GM21786 (cell line): ENCODE measurements at regions not wholly inside any gene's neighbourhood (a gene's known extent, or its start where the extent isn't known, plus 50 kb on each side); places are given as distances from the start of the nearest gene placed in this dataset.
A peak's percentile ranks its signal among the peaks of the same experiment; 100 is the strongest.

Experiments
- ATAC-seq: cut with Tn5 transposase; IDR thresholded peaks from one replicate; pipeline ENCODE4 v1.9.1; 2021; ENCODE audit not compliant: unreplicated experiment

DNA sequence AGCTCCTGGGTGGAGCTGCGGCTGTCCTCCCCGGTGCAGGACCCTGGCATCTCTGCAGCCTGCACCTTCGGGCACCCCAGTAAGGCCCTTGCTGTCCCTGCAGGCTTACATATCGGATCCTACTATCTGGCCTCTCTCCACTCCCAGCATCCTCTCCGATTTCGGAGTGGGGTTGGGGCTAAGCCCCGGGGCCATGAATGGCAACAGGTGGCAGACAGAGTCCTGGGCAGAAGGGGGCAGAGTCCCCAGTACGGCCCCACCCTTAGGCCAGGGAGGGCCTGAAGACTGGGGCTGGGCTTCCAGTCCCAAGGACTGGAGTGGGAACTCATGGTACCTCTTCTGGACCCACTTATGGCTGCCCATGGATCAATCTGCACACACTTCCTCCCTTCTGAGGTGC, 180.4 kb upstream of the MC4R start:
- ATAC-seq, result no peak

GRCh38 chr18:60554967-60555366, 182.4 kb upstream of the MC4R start:
- no peak for ATAC-seq

GRCh38 chr18:60555625-60556024, 183.1 kb upstream of the MC4R start:
- ATAC-seq, result no peak

GRCh38 chr18:60556326-60556725, 183.8 kb upstream of the MC4R start:
- no peak for ATAC-seq

DNA sequence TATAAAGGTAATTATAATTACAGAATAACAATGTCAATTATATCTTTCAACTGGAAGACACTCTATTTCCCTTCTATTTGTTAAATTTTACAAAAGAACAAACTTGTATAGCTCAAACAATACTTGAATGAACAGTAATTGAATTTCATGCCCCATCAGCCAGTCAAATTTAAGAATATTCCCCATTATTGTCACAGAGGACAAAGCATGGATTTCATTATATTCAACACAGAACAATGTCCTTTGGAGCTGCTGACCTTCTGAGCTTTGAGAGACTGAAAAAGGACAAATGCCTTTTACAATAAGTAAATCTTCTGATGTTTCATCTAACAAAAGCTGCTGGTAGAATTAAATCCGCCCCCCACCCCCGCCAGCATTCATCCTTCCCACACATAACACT, 187.5 kb upstream of the MC4R start:
- no peak for ATAC-seq

GRCh38 chr18:60563082-60563481, 190.5 kb upstream of the MC4R start:
- peak; percentile 47 for ATAC-seq

GRCh38 chr18:60568220-60568619, 195.6 kb upstream of the MC4R start:
- ATAC-seq, result no peak

DNA sequence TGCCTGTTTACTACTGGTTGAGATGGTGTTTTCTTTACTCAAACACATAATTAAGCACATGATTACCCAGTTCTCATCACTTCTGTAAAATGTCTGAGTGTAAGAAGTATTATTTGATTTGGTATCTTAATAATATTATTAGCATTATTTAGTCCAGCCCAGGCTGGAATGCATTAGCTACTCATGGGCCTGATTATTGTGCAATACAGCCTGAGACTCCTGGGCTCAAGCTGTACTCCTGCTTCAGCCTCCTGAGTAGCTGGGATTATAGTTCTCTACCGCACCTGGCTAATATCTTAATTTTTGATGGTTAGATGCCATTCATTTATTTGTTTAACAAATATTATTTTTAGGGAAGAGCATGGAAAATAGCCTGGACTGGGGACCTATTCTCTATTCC, 197.6 kb upstream of the MC4R start:
- no peak for ATAC-seq

GRCh38 chr18:60577457-60577856, 204.9 kb upstream of the MC4R start:
- ATAC-seq, result no peak

DNA sequence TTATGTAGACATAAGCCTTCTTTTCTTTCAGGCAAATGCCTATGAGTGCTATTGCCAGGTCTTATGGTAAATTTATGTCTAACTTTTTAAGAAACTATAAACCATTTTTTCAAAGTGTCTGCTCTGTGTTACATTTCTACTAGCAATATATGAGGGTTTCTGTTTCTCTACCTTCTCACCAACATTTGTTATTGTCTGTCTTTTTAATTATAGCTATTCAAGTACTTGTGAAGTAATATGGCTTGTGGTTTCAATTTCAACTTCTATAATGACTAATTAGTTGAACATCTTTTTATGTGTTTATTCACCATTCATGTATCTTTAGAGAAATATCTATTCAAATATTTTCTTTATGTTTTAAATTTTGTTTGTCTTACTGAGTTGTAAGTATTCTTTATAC, 213.1 kb upstream of the MC4R start:
- peak; percentile 58 for ATAC-seq

DNA sequence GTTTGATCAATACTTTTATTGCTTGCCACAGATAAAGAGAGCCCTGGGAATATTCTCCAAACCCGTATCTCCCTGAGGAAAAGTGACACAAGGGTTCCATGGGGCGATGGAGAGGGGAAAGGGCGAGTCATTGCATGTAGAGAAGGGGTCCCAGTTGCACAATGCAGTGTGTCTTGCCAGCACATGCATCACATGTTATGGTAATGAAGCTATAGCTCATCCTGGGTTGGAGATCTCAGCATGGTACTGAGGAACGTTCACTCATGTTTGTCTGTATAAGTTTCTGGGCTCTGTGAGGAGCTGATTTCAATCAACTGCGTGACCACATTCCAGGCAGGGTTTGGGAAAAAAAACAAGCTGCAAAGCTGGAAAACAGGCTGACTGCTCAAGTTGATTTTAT, 220.7 kb upstream of the MC4R start:
- no peak for ATAC-seq

- no peak for ATAC-seq
These were observed 224.4 kb upstream of the MC4R start for GRCh38 chr18:60596928-60597327.

DNA sequence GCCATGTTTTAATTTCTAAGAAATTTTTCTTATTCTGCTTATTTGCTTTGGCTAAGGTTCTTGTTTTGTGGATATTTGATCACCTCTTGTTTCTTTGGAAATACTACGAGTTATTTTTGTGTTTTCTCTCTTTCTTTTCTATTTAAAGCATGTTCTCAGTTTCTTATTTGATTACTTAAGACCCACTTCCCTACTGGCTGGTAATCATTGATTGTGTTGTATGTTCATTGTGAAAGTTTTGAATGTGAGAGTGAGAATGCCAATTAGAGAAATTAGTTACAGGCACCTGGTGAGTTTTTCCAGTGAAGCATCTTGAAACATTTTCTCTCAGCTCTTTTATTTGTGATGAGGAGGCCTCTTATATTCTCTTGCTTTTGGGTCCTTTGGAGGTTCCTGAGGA, 226.7 kb upstream of the MC4R start:
- ATAC-seq, result peak; percentile 95

- ATAC-seq, result no peak
These were observed 227.4 kb upstream of the MC4R start for GRCh38 chr18:60599995-60600394.

DNA sequence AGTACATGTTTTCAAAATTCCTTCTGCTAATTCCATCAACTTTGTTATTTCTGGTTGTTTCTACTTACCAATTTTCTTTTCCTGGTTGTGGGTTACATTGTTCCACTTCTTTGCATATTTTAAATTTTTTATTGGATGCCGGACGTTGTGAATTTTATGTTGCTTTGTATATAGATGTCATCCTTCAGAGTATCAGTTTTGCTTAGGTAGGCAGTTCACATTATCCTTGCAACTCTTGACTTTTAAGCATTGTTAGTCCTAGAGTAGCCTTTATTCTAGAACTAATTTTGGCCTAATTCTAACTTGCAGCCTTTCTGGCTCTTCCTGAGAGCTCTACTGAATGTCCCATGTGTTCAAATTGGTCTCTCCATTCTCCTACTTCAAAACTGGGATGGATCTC, 228.7 kb upstream of the MC4R start:
- ATAC-seq, result no peak

DNA sequence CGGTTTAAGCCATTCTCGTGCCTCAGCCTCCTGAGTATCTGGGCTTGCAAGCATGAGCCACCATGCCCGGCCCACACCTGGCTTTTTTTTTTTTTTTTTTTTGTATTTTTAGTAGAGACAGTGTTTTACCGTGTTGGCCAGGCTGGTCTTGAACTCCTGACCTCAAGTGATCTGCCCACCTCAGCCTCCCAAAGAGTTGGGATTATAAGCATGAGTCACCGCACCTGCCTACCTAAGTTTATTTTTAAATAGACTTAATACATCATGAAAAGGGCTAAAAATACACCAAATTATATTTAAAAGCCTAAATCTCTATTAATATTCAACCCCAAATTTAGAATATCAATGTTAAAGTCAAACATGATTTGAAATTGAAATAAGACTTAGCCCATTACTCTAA, 250.8 kb upstream of the MC4R start:
- no peak for ATAC-seq

DNA sequence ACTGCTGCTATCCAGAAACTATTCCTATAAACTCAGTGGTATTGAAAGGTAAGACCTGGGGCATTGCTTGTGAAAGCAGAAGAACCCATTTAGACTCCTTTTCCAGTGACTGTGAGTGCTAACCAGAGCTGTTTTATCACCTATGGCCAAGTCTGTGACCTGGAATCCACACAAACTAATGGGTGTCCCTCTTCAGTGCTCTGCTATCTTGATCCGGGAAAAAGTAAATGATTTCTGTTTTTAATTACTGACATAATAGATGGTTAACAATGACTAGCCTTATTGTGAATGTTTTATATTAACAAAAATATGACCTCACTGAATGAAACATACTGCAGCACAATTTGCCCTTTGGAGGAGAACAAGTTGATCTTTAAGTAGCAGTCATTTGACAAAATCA, 251.6 kb upstream of the MC4R start:
- ATAC-seq, result no peak

GRCh38 chr18:60639836-60640235, 267.3 kb upstream of the MC4R start:
- ATAC-seq, result no peak

GRCh38 chr18:60643009-60643408, 270.4 kb upstream of the MC4R start:
- ATAC-seq, result no peak

- ATAC-seq, result no peak
These were observed 274.1 kb upstream of the MC4R start for GRCh38 chr18:60646725-60647124.

GRCh38 chr18:60649107-60649506, 276.5 kb upstream of the MC4R start:
- ATAC-seq, result peak; percentile 95

DNA sequence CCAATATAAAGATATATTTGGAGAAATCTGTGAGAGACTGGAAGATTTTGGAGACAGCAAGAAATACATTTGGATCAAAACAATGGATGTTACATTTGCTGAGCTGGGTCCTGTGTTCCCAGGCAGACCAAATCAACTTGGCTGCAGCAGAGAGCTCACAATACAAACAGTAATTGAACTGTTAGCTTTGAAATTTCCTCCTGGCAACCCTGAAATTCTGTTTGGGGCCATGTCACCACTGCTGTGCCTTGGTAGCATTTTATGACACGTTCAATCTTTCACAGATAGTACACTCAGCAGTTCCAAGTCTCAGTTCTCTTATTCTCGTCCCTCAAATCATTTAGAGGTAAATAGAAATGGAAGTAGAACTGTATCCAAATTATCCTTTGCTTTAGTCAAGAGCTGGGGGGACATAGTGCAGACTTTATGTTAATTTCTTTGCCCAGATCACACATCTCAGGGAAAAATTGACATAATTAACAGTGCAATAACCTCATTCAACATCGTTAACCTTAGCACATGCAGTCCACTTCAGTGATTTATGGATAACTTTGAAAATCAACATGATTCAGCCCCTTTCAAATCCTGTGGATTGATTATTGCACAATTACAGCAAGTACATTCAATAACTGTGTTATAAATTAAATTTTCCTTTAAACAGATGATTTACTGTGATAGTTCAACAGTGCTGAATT, 277.4 kb upstream of the MC4R start:
- ATAC-seq, result no peak

DNA sequence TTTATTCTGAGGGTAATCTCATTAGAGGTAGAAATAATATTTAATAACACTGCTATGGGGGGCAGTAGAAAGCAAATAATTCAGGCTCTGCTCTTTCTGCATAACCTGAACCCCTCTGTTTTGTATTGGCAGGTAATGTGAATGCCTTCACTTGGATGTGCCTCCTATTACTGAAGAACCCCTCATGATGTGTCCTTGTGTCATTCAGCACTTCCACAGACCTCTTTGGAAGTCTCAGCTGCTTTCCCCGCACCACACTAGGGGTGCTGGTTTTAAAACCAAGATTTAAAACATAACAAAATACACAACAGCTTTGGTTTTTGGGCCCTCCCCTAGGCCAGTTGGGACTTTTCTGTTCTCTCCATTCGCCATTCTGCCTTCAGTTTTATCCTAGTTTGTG, 281.7 kb upstream of the MC4R start:
- no peak for ATAC-seq
